ENCODE measurements at regions not wholly inside any gene's neighbourhood (a gene's known extent, or its start where the extent isn't known, plus 50 kb on each side); places are given as distances from the start of the nearest gene placed in this dataset.

GRCh38 chr16:6019490-6019991 lies 921.9 kb upstream of the EEF2KMT start:
- no peak overlapping the region for H3K4me3 ChIP-seq (ENCODE audit: low read depth, low read length)

GRCh38 chr16:6018848-6019489 lies 921.4 kb upstream of the EEF2KMT start:
- H3K4me3 ChIP-seq (ENCODE audit: low read depth, low read length), result no peak overlapping the region
- TF ChIP-seq CTCF (IDR thresholded peaks at IDR 0.05; ENCODE audit: low read depth, low read length), result no peak

More at GRCh38 chr16:6019490-6019991, 921.9 kb upstream of the EEF2KMT start:
- no peak for TF ChIP-seq CTCF (IDR thresholded peaks at IDR 0.05; ENCODE audit: low read depth, low read length)

- TF ChIP-seq CTCF (IDR thresholded peaks at IDR 0.05; ENCODE audit: low read depth, low read length), result no peak
Measured at GRCh38 chr16:6016530-6017184, 919.1 kb upstream of the EEF2KMT start.

GRCh38 chr16:6012716-6013115 lies 915.1 kb upstream of the EEF2KMT start:
- TF ChIP-seq CTCF (IDR thresholded peaks at IDR 0.05; ENCODE audit: low read depth, low read length), result no peak
- H3K4me3 ChIP-seq (ENCODE audit: low read depth, low read length), result no peak overlapping the region

More at GRCh38 chr16:6016530-6017184, 919.1 kb upstream of the EEF2KMT start:
- no peak overlapping the region for H3K4me3 ChIP-seq (ENCODE audit: low read depth, low read length)

GRCh38 chr16:6009151-6009550 lies 911.6 kb upstream of the EEF2KMT start:
- no peak for TF ChIP-seq CTCF (IDR thresholded peaks at IDR 0.05; ENCODE audit: low read depth, low read length)
- no peak overlapping the region for H3K4me3 ChIP-seq (ENCODE audit: low read depth, low read length)

- no peak for TF ChIP-seq CTCF (IDR thresholded peaks at IDR 0.05; ENCODE audit: low read depth, low read length)
- H3K4me3 ChIP-seq (ENCODE audit: low read depth, low read length), result no peak overlapping the region
Measured at GRCh38 chr16:6008670-6009069, 911.1 kb upstream of the EEF2KMT start.

- no peak for TF ChIP-seq CTCF (IDR thresholded peaks at IDR 0.05; ENCODE audit: low read depth, low read length)
Measured at GRCh38 chr16:5993356-5993755, 895.8 kb upstream of the EEF2KMT start.

More at GRCh38 chr16:5993356-5993755, 895.8 kb upstream of the EEF2KMT start:
- no peak overlapping the region for H3K4me3 ChIP-seq (ENCODE audit: low read depth, low read length)

Data from WI38 (cell line).